Fibroblast of lung (primary cell): ENCODE measurements at regions not wholly inside any gene's neighbourhood (a gene's known extent, or its start where the extent isn't known, plus 50 kb on each side); places are given as distances from the start of the nearest gene placed in this dataset.

ENCODE experiments used
- EZH2 ChIP-seq: IDR thresholded peaks from 2 replicates; pipeline ENCODE4 v1.5.1; 2012; ENCODE audit warnings: low read length, control low read depth, mild to moderate bottlenecking; ENCODE audit errors: missing control alignments
- TF ChIP-seq, protein P1 (sequence below), 2 donors: IDR thresholded peaks in 1 of 2; conservative IDR thresholded peaks in 1 of 2; 1 replicate in 1 of 2; 2 replicates in 1 of 2; pipeline ENCODE4 v1.5.1; 2011 to 2012; ENCODE audit warnings: low read length in 2 of 2, control low read depth in 1 of 2, inconsistent platforms in 1 of 2, low read depth in 1 of 2, mild to moderate bottlenecking in 1 of 2

DNA sequence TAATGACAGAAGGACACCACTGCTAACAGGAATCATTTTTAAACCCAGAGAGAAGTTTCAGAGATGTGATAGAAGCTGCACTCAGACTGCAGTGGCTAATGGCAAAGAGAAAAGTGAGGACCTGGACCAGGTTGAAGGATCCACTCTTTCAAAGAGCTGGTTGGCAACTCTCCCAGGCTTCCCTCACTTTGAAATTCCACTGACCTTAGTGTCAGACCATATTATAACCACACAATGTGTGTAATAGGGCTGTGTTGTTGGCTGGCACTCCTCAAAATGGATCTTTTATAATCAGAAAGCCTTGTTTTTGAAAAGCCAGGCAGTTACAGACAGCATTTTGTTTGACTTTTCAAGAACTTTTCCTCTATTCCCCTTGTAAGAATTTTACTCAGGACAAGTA is 280.7 kb downstream of the PRELID2 start:
- TF ChIP-seq, protein P1, sequence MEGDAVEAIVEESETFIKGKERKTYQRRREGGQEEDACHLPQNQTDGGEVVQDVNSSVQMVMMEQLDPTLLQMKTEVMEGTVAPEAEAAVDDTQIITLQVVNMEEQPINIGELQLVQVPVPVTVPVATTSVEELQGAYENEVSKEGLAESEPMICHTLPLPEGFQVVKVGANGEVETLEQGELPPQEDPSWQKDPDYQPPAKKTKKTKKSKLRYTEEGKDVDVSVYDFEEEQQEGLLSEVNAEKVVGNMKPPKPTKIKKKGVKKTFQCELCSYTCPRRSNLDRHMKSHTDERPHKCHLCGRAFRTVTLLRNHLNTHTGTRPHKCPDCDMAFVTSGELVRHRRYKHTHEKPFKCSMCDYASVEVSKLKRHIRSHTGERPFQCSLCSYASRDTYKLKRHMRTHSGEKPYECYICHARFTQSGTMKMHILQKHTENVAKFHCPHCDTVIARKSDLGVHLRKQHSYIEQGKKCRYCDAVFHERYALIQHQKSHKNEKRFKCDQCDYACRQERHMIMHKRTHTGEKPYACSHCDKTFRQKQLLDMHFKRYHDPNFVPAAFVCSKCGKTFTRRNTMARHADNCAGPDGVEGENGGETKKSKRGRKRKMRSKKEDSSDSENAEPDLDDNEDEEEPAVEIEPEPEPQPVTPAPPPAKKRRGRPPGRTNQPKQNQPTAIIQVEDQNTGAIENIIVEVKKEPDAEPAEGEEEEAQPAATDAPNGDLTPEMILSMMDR (conservative IDR thresholded peaks at IDR 0.05 in 1 of 2, IDR thresholded peaks at IDR 0.05 in 1 of 2; ENCODE audit: low read depth in 1 of 2, low read length in 2 of 2), result no peak
- no peak for TF ChIP-seq EZH2
